ENCODE measurements at regions not wholly inside any gene's neighbourhood (a gene's known extent, or its start where the extent isn't known, plus 50 kb on each side); places are given as distances from the start of the nearest gene placed in this dataset.
A peak's percentile ranks its signal among the peaks of the same experiment; 100 is the strongest.
"Not testable (repeated sequence)": the region's sequence is repeated elsewhere in the genome, so short reads cannot be mapped to it uniquely, and the experiment has no call there.

DNA sequence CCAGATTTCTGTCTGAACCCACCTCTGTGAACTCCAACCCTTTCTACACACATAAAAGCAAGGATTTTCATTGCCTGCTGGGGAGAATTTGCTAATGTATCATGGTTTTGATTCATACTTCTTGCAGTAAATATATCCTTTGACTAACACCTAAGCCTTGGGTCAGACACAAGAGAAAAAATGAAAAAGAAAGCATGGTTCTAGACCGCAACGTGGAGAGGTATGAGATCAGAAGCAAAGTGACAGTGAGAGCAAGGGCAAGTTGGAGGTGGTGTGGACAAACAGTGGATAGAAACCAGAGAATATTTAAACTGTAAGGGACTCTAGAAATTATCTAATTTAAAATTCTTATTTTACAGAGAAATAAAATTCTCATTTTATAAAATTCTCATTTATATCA lies 212.9 kb upstream of the SEMA6A start:
- no peak for DNase-seq
- Histone ChIP-seq H3K27ac (ENCODE audit: low read length) (no peak overlapping the region), H3K4me3 (ENCODE audit: low read length) (no peak overlapping the region), H3K9me3 (replicated peaks; ENCODE audit: control insufficient read depth, low read depth, low read length) (peaks cover 2% of the 10 kb centered on the region), H3K4me1 (ENCODE audit: control insufficient read depth, insufficient read depth, low read length) (peaks cover 3% of the 10 kb centered on the region), H3K36me3 (ENCODE audit: control insufficient read depth, insufficient read depth, low read length) (no peaks in the 10 kb centered on the region), H3K27me3 (ENCODE audit: control insufficient read depth, insufficient read depth, low read length) (no peaks in the 10 kb centered on the region)
- no CpG with 5 or more reads among the region's 2 CpGs for WGBS (ENCODE audit: insufficient coverage)

- 63% methylated on average over 2 of the region's 4 CpGs for WGBS (ENCODE audit: insufficient coverage)
- Histone ChIP-seq H3K4me3 (ENCODE audit: low read length) (no peak overlapping the region), H3K4me1 (ENCODE audit: control insufficient read depth, insufficient read depth, low read length) (peaks cover 3% of the 10 kb centered on the region), H3K27me3 (ENCODE audit: control insufficient read depth, insufficient read depth, low read length) (no peaks in the 10 kb centered on the region), H3K36me3 (ENCODE audit: control insufficient read depth, insufficient read depth, low read length) (no peaks in the 10 kb centered on the region), H3K9me3 (replicated peaks; ENCODE audit: control insufficient read depth, low read depth, low read length) (peaks cover 2% of the 10 kb centered on the region), H3K27ac (ENCODE audit: low read length) (peak overlapping the region; percentile 25)
- DNase-seq = peak; percentile 93
Observed at GRCh38 chr5:116785106-116785505, 210.5 kb upstream of the SEMA6A start.

GRCh38 chr5:116779846-116780245 lies 205.2 kb upstream of the SEMA6A start:
- Histone ChIP-seq H3K27me3 (ENCODE audit: control insufficient read depth, insufficient read depth, low read length) (no peaks in the 10 kb centered on the region), H3K27ac (ENCODE audit: low read length) (no peak overlapping the region), H3K36me3 (ENCODE audit: control insufficient read depth, insufficient read depth, low read length) (no peaks in the 10 kb centered on the region), H3K9me3 (replicated peaks; ENCODE audit: control insufficient read depth, low read depth, low read length) (no peaks in the 10 kb centered on the region), H3K4me3 (ENCODE audit: low read length) (no peak overlapping the region), H3K4me1 (ENCODE audit: control insufficient read depth, insufficient read depth, low read length) (peaks cover 10% of the 10 kb centered on the region)
- WGBS (ENCODE audit: insufficient coverage) = 80% methylated on average over 1 of the region's 6 CpGs
- DNase-seq = no peak

GRCh38 chr5:116778651-116779280 lies 204.1 kb upstream of the SEMA6A start:
- no peak for DNase-seq
- peaks cover 10% of the 10 kb centered on the region for H3K4me1 ChIP-seq (ENCODE audit: control insufficient read depth, insufficient read depth, low read length)
- no peaks in the 10 kb centered on the region for H3K36me3 ChIP-seq (ENCODE audit: control insufficient read depth, insufficient read depth, low read length)
- WGBS (ENCODE audit: insufficient coverage) = no CpG with 5 or more reads among the region's 2 CpGs
- H3K27me3 ChIP-seq (ENCODE audit: control insufficient read depth, insufficient read depth, low read length) = no peaks in the 10 kb centered on the region
- no peak overlapping the region for H3K4me3 ChIP-seq (ENCODE audit: low read length)
- H3K27ac ChIP-seq (ENCODE audit: low read length) = no peak overlapping the region
- H3K9me3 ChIP-seq (replicated peaks; ENCODE audit: control insufficient read depth, low read depth, low read length) = no peaks in the 10 kb centered on the region

DNA sequence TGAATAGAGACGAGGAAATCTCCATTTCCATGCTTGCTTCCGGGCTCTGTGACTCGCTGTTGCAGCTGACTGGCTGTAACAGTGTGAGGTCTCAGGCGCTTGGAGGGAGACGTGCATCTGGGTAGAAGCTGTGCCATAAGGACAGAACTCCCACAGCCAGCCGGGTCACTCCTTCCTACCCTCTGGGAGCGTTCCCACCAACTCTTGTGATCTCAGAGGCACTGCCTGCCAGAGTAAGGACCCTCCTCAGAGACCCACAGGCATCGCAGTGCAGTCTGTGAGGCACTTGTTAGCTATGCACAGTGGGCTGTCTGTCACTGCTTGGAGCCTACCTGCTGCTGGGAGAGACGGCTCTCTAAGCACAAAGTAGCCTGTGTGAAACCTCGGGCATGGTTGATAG lies 203.4 kb upstream of the SEMA6A start:
- 63% methylated on average over 3 of the region's 10 CpGs for WGBS (ENCODE audit: insufficient coverage)
- Histone ChIP-seq H3K4me3 (ENCODE audit: low read length) (no peak overlapping the region), H3K27ac (ENCODE audit: low read length) (peak overlapping the region; percentile 56), H3K9me3 (replicated peaks; ENCODE audit: control insufficient read depth, low read depth, low read length) (no peaks in the 10 kb centered on the region), H3K36me3 (ENCODE audit: control insufficient read depth, insufficient read depth, low read length) (no peaks in the 10 kb centered on the region), H3K27me3 (ENCODE audit: control insufficient read depth, insufficient read depth, low read length) (no peaks in the 10 kb centered on the region), H3K4me1 (ENCODE audit: control insufficient read depth, insufficient read depth, low read length) (peaks cover 10% of the 10 kb centered on the region)
- peak; percentile 59 for DNase-seq

- no peak overlapping the region for H3K4me3 ChIP-seq (ENCODE audit: low read length)
- WGBS (ENCODE audit: insufficient coverage) = no CpG with 5 or more reads among the region's 5 CpGs
- H3K27me3 ChIP-seq (ENCODE audit: control insufficient read depth, insufficient read depth, low read length) = no peaks in the 10 kb centered on the region
- no peaks in the 10 kb centered on the region for H3K36me3 ChIP-seq (ENCODE audit: control insufficient read depth, insufficient read depth, low read length)
- H3K27ac ChIP-seq (ENCODE audit: low read length) = no peak overlapping the region
- peaks cover 20% of the 10 kb centered on the region for H3K4me1 ChIP-seq (ENCODE audit: control insufficient read depth, insufficient read depth, low read length)
- H3K9me3 ChIP-seq (replicated peaks; ENCODE audit: control insufficient read depth, low read depth, low read length) = no peaks in the 10 kb centered on the region
- no peak for DNase-seq
Observed at GRCh38 chr5:116773926-116774325, 199.3 kb upstream of the SEMA6A start.

DNA sequence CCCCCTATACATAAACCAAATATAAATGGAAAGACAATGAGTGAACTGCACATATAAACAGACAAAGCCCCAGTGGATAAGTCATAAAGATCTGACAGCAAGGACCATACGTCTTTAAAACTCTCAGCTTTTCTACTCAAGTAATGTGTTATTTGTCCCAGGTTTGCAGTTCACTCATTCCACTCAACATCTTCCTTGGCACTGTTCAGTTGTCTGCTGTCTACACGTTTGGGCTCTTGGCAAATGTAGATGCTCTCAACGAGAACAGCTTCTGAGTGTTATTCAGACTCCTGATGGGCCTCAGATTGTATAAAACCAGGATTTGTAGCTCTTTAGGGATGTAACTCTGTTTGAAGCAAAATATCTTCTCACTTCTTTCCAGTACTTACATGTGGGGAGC lies 198.2 kb upstream of the SEMA6A start:
- H3K27ac ChIP-seq (ENCODE audit: low read length) = no peak overlapping the region
- no peak overlapping the region for H3K4me3 ChIP-seq (ENCODE audit: low read length)
- WGBS (ENCODE audit: insufficient coverage) = 0% methylated on average over 1 of the region's 3 CpGs
- peak; percentile 89 for DNase-seq
- H3K9me3 ChIP-seq (replicated peaks; ENCODE audit: control insufficient read depth, low read depth, low read length) = no peaks in the 10 kb centered on the region
- peaks cover 12% of the 10 kb centered on the region for H3K4me1 ChIP-seq (ENCODE audit: control insufficient read depth, insufficient read depth, low read length)
- no peaks in the 10 kb centered on the region for H3K36me3 ChIP-seq (ENCODE audit: control insufficient read depth, insufficient read depth, low read length)
- H3K27me3 ChIP-seq (ENCODE audit: control insufficient read depth, insufficient read depth, low read length) = no peaks in the 10 kb centered on the region

GRCh38 chr5:116772152-116772501 lies 197.5 kb upstream of the SEMA6A start:
- WGBS (ENCODE audit: insufficient coverage) = no CpG with 5 or more reads among the region's 1 CpG
- no peaks in the 10 kb centered on the region for H3K27me3 ChIP-seq (ENCODE audit: control insufficient read depth, insufficient read depth, low read length)
- no peaks in the 10 kb centered on the region for H3K9me3 ChIP-seq (replicated peaks; ENCODE audit: control insufficient read depth, low read depth, low read length)
- no peak overlapping the region for H3K27ac ChIP-seq (ENCODE audit: low read length)
- no peak for DNase-seq
- H3K4me3 ChIP-seq (ENCODE audit: low read length) = no peak overlapping the region
- peaks cover 9% of the 10 kb centered on the region for H3K4me1 ChIP-seq (ENCODE audit: control insufficient read depth, insufficient read depth, low read length)
- no peaks in the 10 kb centered on the region for H3K36me3 ChIP-seq (ENCODE audit: control insufficient read depth, insufficient read depth, low read length)

GRCh38 chr5:116771466-116772151 lies 197.0 kb upstream of the SEMA6A start:
- Histone ChIP-seq H3K36me3 (ENCODE audit: control insufficient read depth, insufficient read depth, low read length) (no peaks in the 10 kb centered on the region), H3K9me3 (replicated peaks; ENCODE audit: control insufficient read depth, low read depth, low read length) (no peaks in the 10 kb centered on the region), H3K27me3 (ENCODE audit: control insufficient read depth, insufficient read depth, low read length) (no peaks in the 10 kb centered on the region), H3K4me1 (ENCODE audit: control insufficient read depth, insufficient read depth, low read length) (peaks cover 9% of the 10 kb centered on the region), H3K27ac (ENCODE audit: low read length) (peak overlapping the region; percentile 0), H3K4me3 (ENCODE audit: low read length) (no peak overlapping the region)
- peak; percentile 75 for DNase-seq
- WGBS (ENCODE audit: insufficient coverage) = 10% methylated on average over 5 of the region's 9 CpGs

GRCh38 chr5:116769953-116770352 lies 195.3 kb upstream of the SEMA6A start:
- DNase-seq; H3K27me3 ChIP-seq (ENCODE audit: control insufficient read depth, insufficient read depth, low read length); H3K9me3 ChIP-seq (replicated peaks; ENCODE audit: control insufficient read depth, low read depth, low read length); H3K36me3 ChIP-seq (ENCODE audit: control insufficient read depth, insufficient read depth, low read length); H3K27ac ChIP-seq (ENCODE audit: low read length); H3K4me1 ChIP-seq (ENCODE audit: control insufficient read depth, insufficient read depth, low read length); H3K4me3 ChIP-seq (ENCODE audit: low read length): not testable (repeated sequence)
- WGBS (ENCODE audit: insufficient coverage) = no CpG with 5 or more reads among the region's 2 CpGs

All from muscle of leg (tissue), 3 donors.